Suppressor macrophage treated with lipopolysaccharide for 1 hour (primary cell): ENCODE measurements at regions not wholly inside any gene's neighbourhood (a gene's known extent, or its start where the extent isn't known, plus 50 kb on each side); places are given as distances from the start of the nearest gene placed in this dataset.
A peak's percentile ranks its signal among the peaks of the same experiment; 100 is the strongest.

Source experiments
- DNase-seq, 3 donors: peaks; one replicate each; pipeline ENCODE4 v3.0.0-alpha.2; 2020 to 2022

- no peak for DNase-seq
These were observed 532.4 kb upstream of the ITGA1 start for GRCh38 chr5:52255308-52255707.

- no peak for DNase-seq
These were observed 524.9 kb upstream of the ITGA1 start for GRCh38 chr5:52262844-52263243.

- DNase-seq = no peak
These were observed 518.3 kb upstream of the ITGA1 start for GRCh38 chr5:52269401-52269800.

GRCh38 chr5:52269859-52270258 lies 517.9 kb upstream of the ITGA1 start:
- DNase-seq = no peak

- DNase-seq = no peak
These were observed 512.1 kb upstream of the ITGA1 start for GRCh38 chr5:52275639-52276038.

- DNase-seq = no peak
These were observed 510.6 kb upstream of the ITGA1 start for GRCh38 chr5:52277101-52277500.

- DNase-seq = no peak
These were observed 505.1 kb upstream of the ITGA1 start for GRCh38 chr5:52282647-52283046.

GRCh38 chr5:52283221-52283620 lies 504.5 kb upstream of the ITGA1 start:
- DNase-seq = no peak

- no peak for DNase-seq
These were observed 486.9 kb upstream of the ITGA1 start for GRCh38 chr5:52300703-52301372.

GRCh38 chr5:52304816-52305215 lies 482.9 kb upstream of the ITGA1 start:
- peak in 1 of 3 donors; percentile 5 for DNase-seq

- no peak for DNase-seq
These were observed 459.4 kb upstream of the ITGA1 start for GRCh38 chr5:52328220-52328806.

GRCh38 chr5:52331725-52332124 lies 456.0 kb upstream of the ITGA1 start:
- no peak for DNase-seq

- DNase-seq = no peak
These were observed 453.3 kb upstream of the ITGA1 start for GRCh38 chr5:52334367-52334766.

- no peak for DNase-seq
These were observed 448.4 kb upstream of the ITGA1 start for GRCh38 chr5:52339285-52339684.

GRCh38 chr5:52342361-52342760 lies 445.4 kb upstream of the ITGA1 start:
- no peak for DNase-seq

GRCh38 chr5:52356311-52356918 lies 431.3 kb upstream of the ITGA1 start:
- no peak for DNase-seq

- DNase-seq = no peak
These were observed 428.5 kb upstream of the ITGA1 start for GRCh38 chr5:52359261-52359660.

- DNase-seq = no peak
These were observed 426.7 kb upstream of the ITGA1 start for GRCh38 chr5:52360985-52361384.

- no peak for DNase-seq
These were observed 413.4 kb upstream of the ITGA1 start for GRCh38 chr5:52374286-52374685.

- no peak for DNase-seq
These were observed 411.7 kb upstream of the ITGA1 start for GRCh38 chr5:52375969-52376368.

GRCh38 chr5:52376592-52376991 lies 411.1 kb upstream of the ITGA1 start:
- no peak for DNase-seq

- DNase-seq = no peak
These were observed 409.5 kb upstream of the ITGA1 start for GRCh38 chr5:52378237-52378636.

- DNase-seq = no peak
These were observed 399.4 kb upstream of the ITGA1 start for GRCh38 chr5:52388349-52388748.

GRCh38 chr5:52392321-52392720 lies 395.4 kb upstream of the ITGA1 start:
- DNase-seq = no peak

GRCh38 chr5:52409835-52410234 lies 377.9 kb upstream of the ITGA1 start:
- no peak for DNase-seq
